ENCODE measurements at regions not wholly inside any gene's neighbourhood (a gene's known extent, or its start where the extent isn't known, plus 50 kb on each side); places are given as distances from the start of the nearest gene placed in this dataset.

- H3K9me3 Mint-ChIP-seq (ENCODE audit: insufficient read depth): no peaks in the 10 kb centered on the region
- ATAC-seq (ENCODE audit: low read depth) (no peak), DNase-seq (no peak)
- Histone ChIP-seq H3K4me2 (replicated peaks; ENCODE audit: low read depth, low read length, poor library complexity, severe bottlenecking) (no peak overlapping the region), H3K36me3 (replicated peaks in 1 of 2; ENCODE audit: control extremely low read depth in 1 of 2, control insufficient read depth in 1 of 2, extremely low read depth in 1 of 2, insufficient read depth in 2 of 2, low read length in 1 of 2) (no peaks in the 10 kb centered on the region), H3K27ac (ENCODE audit: low read length in 2 of 2) (no peak overlapping the region), H3K27me3 (replicated peaks in 1 of 4; ENCODE audit: control extremely low read depth in 1 of 4, control insufficient read depth in 3 of 4, insufficient read depth in 4 of 4, low read length in 3 of 4) (no peaks in the 10 kb centered on the region), H3K4me1 (ENCODE audit: control insufficient read depth in 2 of 2, insufficient read depth in 2 of 2, low read length in 2 of 2) (no peaks in the 10 kb centered on the region), H2AFZ (ENCODE audit: insufficient read depth, low read depth, low read length, poor library complexity, severe bottlenecking) (no peak overlapping the region), H3K9me3 (ENCODE audit: control extremely low read depth in 1 of 3, control insufficient read depth in 2 of 3, insufficient read depth in 1 of 3, low read length in 2 of 3) (no peaks in the 10 kb centered on the region), H3K79me2 (ENCODE audit: control insufficient read depth, insufficient read depth, low read length) (no peaks in the 10 kb centered on the region), H3K4me3 (ENCODE audit: control extremely low read depth in 1 of 5, extremely low read depth in 1 of 5, insufficient read depth in 1 of 5, low read depth in 2 of 5, low read length in 4 of 5) (no peak overlapping the region), H3K9ac (ENCODE audit: low read length) (no peak overlapping the region), H4K20me1 (ENCODE audit: control insufficient read depth, insufficient read depth, low read length, poor library complexity, severe bottlenecking) (no peaks in the 10 kb centered on the region)
- no peak overlapping the region for H3K27ac Mint-ChIP-seq
- no CpG with 5 or more reads among the region's 2 CpGs for WGBS (ENCODE audit: insufficient coverage)
- intact Hi-C loops (cut with micrococcal nuclease): no loop called here
- no peak for TF ChIP-seq EZH2 (IDR thresholded peaks at IDR 0.05; ENCODE audit: borderline replicate concordance, insufficient read depth, low read depth, low read length, poor library complexity, severe bottlenecking)
- no peak for TF ChIP-seq CTCF (IDR thresholded peaks at IDR 0.05)
- ChIA-PET CTCF (no interaction called here), POLR2A (no interaction called here)
- H3K27me3 Mint-ChIP-seq: peaks cover 3% of the 10 kb centered on the region
- no peaks in the 10 kb centered on the region for H3K4me1 Mint-ChIP-seq
- no peak overlapping the region for H3K4me3 Mint-ChIP-seq
Observed at GRCh38 chr3:151564261-151564660, 103.4 kb upstream of the IGSF10 start.

- Histone ChIP-seq H3K79me2 (ENCODE audit: control insufficient read depth, insufficient read depth, low read length) (no peaks in the 10 kb centered on the region), H3K9ac (ENCODE audit: low read length) (no peak overlapping the region), H2AFZ (ENCODE audit: insufficient read depth, low read depth, low read length, poor library complexity, severe bottlenecking) (no peak overlapping the region), H3K9me3 (ENCODE audit: control extremely low read depth in 1 of 3, control insufficient read depth in 2 of 3, insufficient read depth in 1 of 3, low read length in 2 of 3) (no peaks in the 10 kb centered on the region), H3K27ac (ENCODE audit: low read length in 2 of 2) (no peak overlapping the region), H3K27me3 (replicated peaks in 1 of 4; ENCODE audit: control extremely low read depth in 1 of 4, control insufficient read depth in 3 of 4, insufficient read depth in 4 of 4, low read length in 3 of 4) (no peaks in the 10 kb centered on the region), H4K20me1 (ENCODE audit: control insufficient read depth, insufficient read depth, low read length, poor library complexity, severe bottlenecking) (no peaks in the 10 kb centered on the region), H3K36me3 (replicated peaks in 1 of 2; ENCODE audit: control extremely low read depth in 1 of 2, control insufficient read depth in 1 of 2, extremely low read depth in 1 of 2, insufficient read depth in 2 of 2, low read length in 1 of 2) (no peaks in the 10 kb centered on the region), H3K4me2 (replicated peaks; ENCODE audit: low read depth, low read length, poor library complexity, severe bottlenecking) (no peak overlapping the region), H3K4me3 (ENCODE audit: control extremely low read depth in 1 of 5, extremely low read depth in 1 of 5, insufficient read depth in 1 of 5, low read depth in 2 of 5, low read length in 4 of 5) (no peak overlapping the region), H3K4me1 (ENCODE audit: control insufficient read depth in 2 of 2, insufficient read depth in 2 of 2, low read length in 2 of 2) (no peaks in the 10 kb centered on the region)
- H3K27ac Mint-ChIP-seq: no peak overlapping the region
- CTCF ChIA-PET: no interaction called here
- POLR2A ChIA-PET: no interaction called here
- WGBS (ENCODE audit: insufficient coverage): no CpG with 5 or more reads among the region's 2 CpGs
- H3K4me3 Mint-ChIP-seq: no peak overlapping the region
- ATAC-seq (ENCODE audit: low read depth) (no peak), DNase-seq (no peak)
- TF ChIP-seq EZH2 (IDR thresholded peaks at IDR 0.05; ENCODE audit: borderline replicate concordance, insufficient read depth, low read depth, low read length, poor library complexity, severe bottlenecking) (no peak), CTCF (IDR thresholded peaks at IDR 0.05) (no peak)
- H3K9me3 Mint-ChIP-seq (ENCODE audit: insufficient read depth): no peaks in the 10 kb centered on the region
- H3K27me3 Mint-ChIP-seq: peaks cover 8% of the 10 kb centered on the region
- intact Hi-C loops (cut with micrococcal nuclease): no loop called here
- H3K4me1 Mint-ChIP-seq: no peaks in the 10 kb centered on the region
Observed at GRCh38 chr3:151563305-151563704, 102.4 kb upstream of the IGSF10 start.
